ENCODE measurements at regions not wholly inside any gene's neighbourhood (a gene's known extent, or its start where the extent isn't known, plus 50 kb on each side); places are given as distances from the start of the nearest gene placed in this dataset.

DNA sequence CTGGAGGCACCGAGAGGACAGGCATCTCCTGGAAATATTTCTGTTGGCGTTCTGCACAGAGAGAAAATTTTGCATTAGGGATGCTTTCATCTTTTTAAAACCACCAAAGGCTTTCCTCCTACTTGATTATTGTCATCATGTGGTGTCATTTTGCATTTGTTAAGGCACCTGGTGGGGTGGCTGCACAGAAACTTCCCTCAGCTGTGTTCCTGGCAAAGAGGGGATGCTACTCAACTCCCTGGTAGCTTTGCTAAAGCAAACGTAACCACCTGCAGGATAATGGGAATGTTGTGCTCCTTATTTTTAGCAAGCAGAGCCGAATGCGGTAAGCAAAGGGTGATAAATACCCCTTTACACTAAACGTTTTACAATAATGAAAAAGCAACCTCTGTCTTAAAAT is 229.8 kb downstream of the STIM2 start:
- H3K27ac ChIP-seq: no peak overlapping the region
- H3K4me3 ChIP-seq: no peak overlapping the region
- no peak overlapping the region for H2AFZ ChIP-seq
- no peaks in the 10 kb centered on the region for H3K79me2 ChIP-seq (ENCODE audit: low read depth)
- H3K27me3 ChIP-seq (ENCODE audit: insufficient read depth, low read depth): no peaks in the 10 kb centered on the region
- H3K9me3 ChIP-seq (ENCODE audit: insufficient read depth, low read depth): no peaks in the 10 kb centered on the region
- TF ChIP-seq, protein P1, sequence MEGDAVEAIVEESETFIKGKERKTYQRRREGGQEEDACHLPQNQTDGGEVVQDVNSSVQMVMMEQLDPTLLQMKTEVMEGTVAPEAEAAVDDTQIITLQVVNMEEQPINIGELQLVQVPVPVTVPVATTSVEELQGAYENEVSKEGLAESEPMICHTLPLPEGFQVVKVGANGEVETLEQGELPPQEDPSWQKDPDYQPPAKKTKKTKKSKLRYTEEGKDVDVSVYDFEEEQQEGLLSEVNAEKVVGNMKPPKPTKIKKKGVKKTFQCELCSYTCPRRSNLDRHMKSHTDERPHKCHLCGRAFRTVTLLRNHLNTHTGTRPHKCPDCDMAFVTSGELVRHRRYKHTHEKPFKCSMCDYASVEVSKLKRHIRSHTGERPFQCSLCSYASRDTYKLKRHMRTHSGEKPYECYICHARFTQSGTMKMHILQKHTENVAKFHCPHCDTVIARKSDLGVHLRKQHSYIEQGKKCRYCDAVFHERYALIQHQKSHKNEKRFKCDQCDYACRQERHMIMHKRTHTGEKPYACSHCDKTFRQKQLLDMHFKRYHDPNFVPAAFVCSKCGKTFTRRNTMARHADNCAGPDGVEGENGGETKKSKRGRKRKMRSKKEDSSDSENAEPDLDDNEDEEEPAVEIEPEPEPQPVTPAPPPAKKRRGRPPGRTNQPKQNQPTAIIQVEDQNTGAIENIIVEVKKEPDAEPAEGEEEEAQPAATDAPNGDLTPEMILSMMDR (conservative IDR thresholded peaks at IDR 0.05): no peak
- H3F3A ChIP-seq (ENCODE audit: insufficient read depth, low read depth): no peaks in the 10 kb centered on the region
- no peak overlapping the region for H3K4me2 ChIP-seq
- BruUV-seq (replicated peaks): no TSS peak
- H3K4me1 ChIP-seq (replicated peaks; ENCODE audit: insufficient read depth): no peaks in the 10 kb centered on the region
- no peaks in the 10 kb centered on the region for H4K20me1 ChIP-seq (ENCODE audit: insufficient read depth)
- H3K36me3 ChIP-seq (ENCODE audit: low read depth): no peaks in the 10 kb centered on the region
- ChIA-PET POLR2A (ENCODE audit: unreplicated experiment) (no interaction called here), CTCF (no interaction called here)
- H3K9me2 ChIP-seq (ENCODE audit: insufficient read depth): no peaks in the 10 kb centered on the region
- no peak for DNase-seq
- intact Hi-C loops (cut with micrococcal nuclease; ENCODE audit: unreplicated experiment): no loop called here

DNA sequence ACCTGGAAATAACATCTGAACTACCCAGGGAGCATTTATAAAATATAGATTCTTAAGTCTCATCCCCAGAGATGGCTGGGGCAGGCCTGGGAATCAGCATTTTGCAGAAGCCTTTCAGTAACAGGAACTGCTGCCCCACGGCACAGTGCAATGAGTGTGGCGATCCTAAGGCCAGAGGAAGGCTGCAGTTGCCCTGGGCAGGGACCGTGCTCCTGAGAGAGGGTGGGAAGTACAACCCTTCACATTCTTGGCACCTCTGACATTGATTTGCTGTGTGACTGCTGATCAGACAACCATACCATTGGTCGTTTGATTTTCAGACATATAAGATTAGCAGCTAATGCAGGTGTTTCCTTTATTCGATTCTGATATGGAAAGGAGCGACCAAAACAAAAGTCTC is 233.6 kb downstream of the STIM2 start:
- Histone ChIP-seq H3K4me3 (no peak overlapping the region), H3K4me2 (no peak overlapping the region), H4K20me1 (ENCODE audit: insufficient read depth) (no peaks in the 10 kb centered on the region), H3K27ac (no peak overlapping the region), H3K36me3 (ENCODE audit: low read depth) (no peaks in the 10 kb centered on the region), H3K27me3 (ENCODE audit: insufficient read depth, low read depth) (no peaks in the 10 kb centered on the region), H3K9me3 (ENCODE audit: insufficient read depth, low read depth) (no peaks in the 10 kb centered on the region), H3K4me1 (replicated peaks; ENCODE audit: insufficient read depth) (no peaks in the 10 kb centered on the region), H3F3A (ENCODE audit: insufficient read depth, low read depth) (no peaks in the 10 kb centered on the region), H2AFZ (no peak overlapping the region), H3K79me2 (ENCODE audit: low read depth) (no peaks in the 10 kb centered on the region), H3K9me2 (ENCODE audit: insufficient read depth) (no peaks in the 10 kb centered on the region)
- intact Hi-C loops (cut with micrococcal nuclease; ENCODE audit: unreplicated experiment): no loop called here
- no TSS peak for BruUV-seq (replicated peaks)
- ChIA-PET CTCF (no interaction called here), POLR2A (ENCODE audit: unreplicated experiment) (no interaction called here)
- no peak for DNase-seq
- no peak for TF ChIP-seq EZH2 (IDR thresholded peaks at IDR 0.05; ENCODE audit: low read depth)
- TF ChIP-seq, protein P1 (conservative IDR thresholded peaks at IDR 0.05): no peak

DNA sequence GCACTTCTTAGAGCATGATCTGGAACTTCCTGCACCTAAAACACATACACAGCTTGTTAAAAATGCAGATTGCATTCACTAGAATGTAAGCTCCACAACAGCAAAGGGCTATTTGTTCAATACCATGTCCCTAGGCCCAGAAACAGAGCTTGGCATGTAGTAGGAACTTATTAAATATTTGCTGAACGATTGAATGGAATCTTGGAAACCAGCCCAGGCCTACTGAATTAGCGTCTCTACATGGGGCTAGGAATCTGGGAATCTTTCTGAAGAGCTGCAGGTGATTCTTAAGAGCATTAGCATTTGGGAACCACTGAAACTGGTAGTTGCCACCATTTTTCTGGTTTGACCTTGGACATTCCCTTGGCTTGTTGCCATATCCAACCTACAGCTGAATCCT is 234.1 kb downstream of the STIM2 start:
- Histone ChIP-seq H3K79me2 (ENCODE audit: low read depth) (no peaks in the 10 kb centered on the region), H3K4me1 (replicated peaks; ENCODE audit: insufficient read depth) (no peaks in the 10 kb centered on the region), H3K9me3 (ENCODE audit: insufficient read depth, low read depth) (no peaks in the 10 kb centered on the region), H4K20me1 (ENCODE audit: insufficient read depth) (no peaks in the 10 kb centered on the region), H3F3A (ENCODE audit: insufficient read depth, low read depth) (no peaks in the 10 kb centered on the region), H2AFZ (no peak overlapping the region), H3K36me3 (ENCODE audit: low read depth) (no peaks in the 10 kb centered on the region), H3K4me3 (no peak overlapping the region), H3K4me2 (no peak overlapping the region), H3K27me3 (ENCODE audit: insufficient read depth, low read depth) (no peaks in the 10 kb centered on the region), H3K27ac (no peak overlapping the region), H3K9me2 (ENCODE audit: insufficient read depth) (no peaks in the 10 kb centered on the region)
- TF ChIP-seq, protein P1 (conservative IDR thresholded peaks at IDR 0.05): no peak
- no peak for TF ChIP-seq EZH2 (IDR thresholded peaks at IDR 0.05; ENCODE audit: low read depth)
- CTCF ChIA-PET: no interaction called here
- BruUV-seq (replicated peaks): no TSS peak
- no peak for DNase-seq
- intact Hi-C loops (cut with micrococcal nuclease; ENCODE audit: unreplicated experiment): no loop called here
- POLR2A ChIA-PET (ENCODE audit: unreplicated experiment): no interaction called here
